CD4-positive, alpha-beta T cell (primary cell): ENCODE measurements at regions not wholly inside any gene's neighbourhood (a gene's known extent, or its start where the extent isn't known, plus 50 kb on each side); places are given as distances from the start of the nearest gene placed in this dataset.

ENCODE experiments used
- ATAC-seq: fragments of 200-7000 bp; cut with Tn5 transposase; one replicate; pipeline ENCODE4 v1.10.0; 2022; ENCODE audit warnings: mild to moderate bottlenecking; ENCODE audit not compliant: poor library complexity
- CTCF ChIA-PET: fragments of 350-600 bp; sonication (Branson Sonifier 250); formaldehyde crosslinking; loops from one replicate; lab custom pipeline; 2021; ENCODE audit warnings: antibody characterized with exemption, inconsistent platforms; lab: Charles Lee
- POLR2A ChIA-PET: fragments of 350-600 bp; sonication (Branson Sonifier 250); formaldehyde crosslinking; loops from one replicate; lab custom pipeline; 2021; ENCODE audit warnings: antibody characterized with exemption, inconsistent platforms; lab: Charles Lee
- DNase-seq, 14 experiments: peaks; one replicate each; pipeline ENCODE4 v3.0.0-alpha.2; 2013 to 2020; ENCODE audit warnings: mixed read lengths in 2 of 14
- H3K27ac ChIP-seq, 2 donors: one replicate each; pipeline versions ENCODE4 v1.5.1 to v1.7.0; 2013; ENCODE audit warnings: low read length in 2 of 2, low read depth in 1 of 2, mild to moderate bottlenecking in 1 of 2
- H3K27me3 ChIP-seq, 2 experiments: 1 replicate in 1 of 2; 2 replicates in 1 of 2; pipeline versions ENCODE4 v1.6.1 to v1.7.0; 2013; ENCODE audit warnings: low read length in 2 of 2, control low read depth in 1 of 2, mild to moderate bottlenecking in 1 of 2, moderate library complexity in 1 of 2; ENCODE audit not compliant: insufficient read depth in 2 of 2, control insufficient read depth in 1 of 2
- H3K36me3 ChIP-seq: one replicate; pipeline ENCODE4 v1.6.1; 2013; ENCODE audit warnings: low read length, control low read depth; ENCODE audit not compliant: insufficient read depth
- H3K4me1 ChIP-seq: one replicate; pipeline ENCODE4 v1.6.1; 2013; ENCODE audit warnings: low read length, control low read depth; ENCODE audit not compliant: insufficient read depth
- H3K4me3 ChIP-seq: one replicate; pipeline ENCODE4 v1.5.1; 2013; ENCODE audit warnings: mild to moderate bottlenecking, low read length, moderate library complexity
- H3K9me3 ChIP-seq, 2 experiments: 1 replicate in 1 of 2; 2 replicates in 1 of 2; pipeline versions ENCODE4 v1.6.1 to v1.7.0; 2013; ENCODE audit warnings: low read length in 2 of 2, mild to moderate bottlenecking in 2 of 2, control low read depth in 1 of 2, moderate library complexity in 1 of 2; ENCODE audit not compliant: control insufficient read depth in 1 of 2, insufficient read depth in 1 of 2
- H3K27ac Mint-ChIP-seq: one replicate; pipeline ENCODE4 v1.8.0; 2020; ENCODE audit warnings: mixed read lengths
- H3K27me3 Mint-ChIP-seq: one replicate; pipeline ENCODE4 v1.8.0; 2021; ENCODE audit warnings: mixed read lengths
- H3K36me3 Mint-ChIP-seq: one replicate; pipeline ENCODE4 v1.8.0; 2021; ENCODE audit warnings: low read depth, mixed read lengths
- H3K4me1 Mint-ChIP-seq: one replicate; pipeline ENCODE4 v1.8.0; 2021; ENCODE audit warnings: low read depth, mixed read lengths
- H3K4me3 Mint-ChIP-seq: one replicate; pipeline ENCODE4 v1.8.0; 2020; ENCODE audit warnings: mild to moderate bottlenecking, mixed read lengths
- H3K9me3 Mint-ChIP-seq: one replicate; pipeline ENCODE4 v1.8.0; 2020; ENCODE audit warnings: mixed read lengths
- CTCF ChIP-seq: fragments of 200-600 bp; IDR thresholded peaks from one replicate; pipeline ENCODE4 v1.8.0; 2022; ENCODE audit warnings: antibody characterized with exemption, mild to moderate bottlenecking
- intact Hi-C, 2 experiments: fragments of 100-400 bp; cut with DNase I in 1 of 2; cut with micrococcal nuclease in 1 of 2; formaldehyde crosslinking; loops; one replicate each; pipeline versions ENCODE4 v1.15.1 to v1.9.0; 2023 to 2025; cut with DNase I, micrococcal nuclease

GRCh38 chr11:134623711-134624110, 211.7 kb upstream of the B3GAT1 start:
- H3K9me3 Mint-ChIP-seq = no peaks in the 10 kb centered on the region
- H3K4me1 ChIP-seq = no peaks in the 10 kb centered on the region
- no peak overlapping the region for H3K4me3 Mint-ChIP-seq
- ChIA-PET CTCF (no interaction called here), POLR2A (no interaction called here)
- H3K9me3 ChIP-seq = peaks cover 0 to 4% of the 10 kb centered on the region in 2 experiments
- no peak for TF ChIP-seq CTCF
- no peak overlapping the region for H3K27ac Mint-ChIP-seq
- H3K27ac ChIP-seq = no peak overlapping the region
- H3K36me3 Mint-ChIP-seq = no peaks in the 10 kb centered on the region
- H3K36me3 ChIP-seq = no peaks in the 10 kb centered on the region
- H3K4me1 Mint-ChIP-seq = no peaks in the 10 kb centered on the region
- peaks cover 3 to 6% of the 10 kb centered on the region in 2 experiments for H3K27me3 ChIP-seq
- ATAC-seq = no peak
- no peak overlapping the region for H3K4me3 ChIP-seq
- intact Hi-C loops = no loop called here
- no peak for DNase-seq
- peaks cover 25% of the 10 kb centered on the region for H3K27me3 Mint-ChIP-seq

GRCh38 chr11:134622458-134622857, 210.4 kb upstream of the B3GAT1 start:
- TF ChIP-seq CTCF = no peak
- Histone ChIP-seq H3K36me3 (no peaks in the 10 kb centered on the region), H3K27me3 (peaks cover 0 to 3% of the 10 kb centered on the region in 2 experiments), H3K4me1 (no peaks in the 10 kb centered on the region), H3K27ac (no peak overlapping the region), H3K4me3 (no peak overlapping the region), H3K9me3 (peaks cover 0 to 7% of the 10 kb centered on the region in 2 experiments)
- Mint-ChIP-seq H3K9me3 (no peaks in the 10 kb centered on the region), H3K4me1 (no peaks in the 10 kb centered on the region), H3K27ac (no peak overlapping the region), H3K4me3 (no peak overlapping the region), H3K36me3 (no peaks in the 10 kb centered on the region), H3K27me3 (peaks cover 16% of the 10 kb centered on the region)
- no peak for ATAC-seq
- DNase-seq = no peak
- intact Hi-C loops = no loop called here
- POLR2A ChIA-PET = no interaction called here
- CTCF ChIA-PET = no interaction called here

- H3K27ac ChIP-seq = no peak overlapping the region
- H3K4me3 Mint-ChIP-seq = no peak overlapping the region
- H3K27me3 Mint-ChIP-seq = peaks cover 14% of the 10 kb centered on the region
- H3K9me3 ChIP-seq = peaks cover 0 to 13% of the 10 kb centered on the region in 2 experiments
- no peaks in the 10 kb centered on the region for H3K36me3 ChIP-seq
- ATAC-seq = no peak
- H3K4me1 Mint-ChIP-seq = no peaks in the 10 kb centered on the region
- TF ChIP-seq CTCF = no peak
- POLR2A ChIA-PET = no interaction called here
- no peak overlapping the region for H3K27ac Mint-ChIP-seq
- no peaks in the 10 kb centered on the region for H3K36me3 Mint-ChIP-seq
- H3K9me3 Mint-ChIP-seq = no peaks in the 10 kb centered on the region
- H3K4me1 ChIP-seq = no peaks in the 10 kb centered on the region
- no peak overlapping the region for H3K4me3 ChIP-seq
- H3K27me3 ChIP-seq = no peaks in the 10 kb centered on the region
- CTCF ChIA-PET = no interaction called here
- DNase-seq = no peak
- intact Hi-C loops = no loop called here
These were observed 205.3 kb upstream of the B3GAT1 start for GRCh38 chr11:134617360-134617759.
